DOHH2 (cell line): ENCODE measurements at regions not wholly inside any gene's neighbourhood (a gene's known extent, or its start where the extent isn't known, plus 50 kb on each side); places are given as distances from the start of the nearest gene placed in this dataset.

Experiments used
- H3F3A ChIP-seq: fragments of 200-600 bp; sonication (generic), shearing (Covaris generic); 2 replicates; pipeline ENCODE4 v1.6.0; 2016; ENCODE audit warnings: antibody characterized with exemption, mild to moderate bottlenecking; ENCODE audit not compliant: control insufficient read depth, insufficient read depth
- H3K27ac ChIP-seq: fragments of 200-600 bp; sonication (generic); 2 replicates; pipeline ENCODE4 v1.5.1; 2014; ENCODE audit warnings: low read depth, mild to moderate bottlenecking, low read length, moderate library complexity
- H3K27me3 ChIP-seq: fragments of 200-600 bp; sonication (generic); 2 replicates; pipeline ENCODE4 v1.6.1; 2014; ENCODE audit warnings: mild to moderate bottlenecking, low read length, mixed read lengths; ENCODE audit not compliant: control insufficient read depth
- H3K36me3 ChIP-seq: fragments of 200-600 bp; sonication (generic); 2 replicates; pipeline ENCODE4 v1.6.1; 2014; ENCODE audit warnings: mild to moderate bottlenecking, low read length, moderate library complexity, mixed read lengths; ENCODE audit not compliant: control insufficient read depth
- H3K4me1 ChIP-seq: fragments of 200-600 bp; sonication (generic); 2 replicates; pipeline ENCODE4 v1.6.1; 2014; ENCODE audit warnings: mild to moderate bottlenecking, low read length, mixed read lengths; ENCODE audit not compliant: control insufficient read depth
- H3K4me2 ChIP-seq: fragments of 200-600 bp; sonication (generic); 2 replicates; pipeline ENCODE4 v1.6.0; 2014; ENCODE audit warnings: mild to moderate bottlenecking, low read length, moderate library complexity
- H3K4me3 ChIP-seq: fragments of 200-600 bp; sonication (generic); 2 replicates; pipeline ENCODE4 v1.5.1; 2014; ENCODE audit warnings: mild to moderate bottlenecking, low read length, mixed read lengths
- H3K79me2 ChIP-seq: fragments of 200-600 bp; sonication (generic); 2 replicates; pipeline ENCODE4 v1.6.1; 2014; ENCODE audit warnings: mild to moderate bottlenecking, low read length, mixed read lengths; ENCODE audit not compliant: control insufficient read depth
- H3K9me2 ChIP-seq: fragments of 200-600 bp; sonication (generic); replicated peaks from 2 replicates; pipeline ENCODE4 v1.6.1; 2014; ENCODE audit warnings: mild to moderate bottlenecking, low read length, mixed read lengths; ENCODE audit not compliant: control insufficient read depth
- H3K9me3 ChIP-seq: fragments of 200-600 bp; sonication (generic); 2 replicates; pipeline ENCODE4 v1.6.1; 2014; ENCODE audit warnings: antibody characterized with exemption, low read length, mixed read lengths; ENCODE audit not compliant: control insufficient read depth, insufficient read depth
- H4K20me1 ChIP-seq: fragments of 200-600 bp; sonication (generic); 2 replicates; pipeline ENCODE4 v1.6.0; 2014; ENCODE audit warnings: low read depth, mild to moderate bottlenecking, antibody characterized with exemption, low read length, moderate library complexity; ENCODE audit not compliant: control insufficient read depth, insufficient read depth
- EZH2phosphoT487 ChIP-seq: fragments of 200-600 bp; sonication (generic); IDR thresholded peaks from 2 replicates; pipeline ENCODE4 v1.6.1; 2017; ENCODE audit warnings: borderline replicate concordance, mild to moderate bottlenecking, antibody characterized with exemption, low read length, moderate library complexity, mixed read lengths
- TF ChIP-seq, protein P1 (sequence below): fragments of 200-600 bp; sonication (generic); IDR thresholded peaks from one replicate; pipeline ENCODE4 v1.5.1; 2014; ENCODE audit warnings: antibody characterized with exemption, mild to moderate bottlenecking, low read depth, low read length; ENCODE audit not compliant: poor library complexity, severe bottlenecking

DNA sequence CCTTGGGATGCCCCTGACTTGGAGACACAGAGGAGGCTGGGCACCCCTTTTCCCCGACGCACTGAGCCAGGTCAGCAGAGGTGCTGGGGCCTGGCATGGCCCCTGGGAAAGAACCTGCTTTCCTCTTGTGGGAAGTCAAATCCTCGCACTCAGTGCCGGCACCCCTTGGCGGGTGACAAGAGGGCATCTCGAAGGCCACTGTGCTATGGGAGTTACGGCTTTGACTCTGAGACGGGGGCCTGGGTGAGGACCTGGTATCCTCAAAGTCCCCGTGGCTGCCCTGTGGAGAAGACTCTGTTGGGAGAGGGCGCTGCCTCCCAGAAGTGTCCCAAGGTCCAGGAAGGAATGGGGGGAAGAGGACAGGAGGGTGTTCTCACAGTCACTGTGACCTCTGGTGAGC lies 117.0 kb downstream of the METRNL start:
- Histone ChIP-seq H3K4me3 (no peak overlapping the region), H3K36me3 (no peaks in the 10 kb centered on the region), H3K27ac (no peak overlapping the region), H3K9me2 (no peaks in the 10 kb centered on the region), H3K79me2 (no peaks in the 10 kb centered on the region), H3K27me3 (no peaks in the 10 kb centered on the region), H3K9me3 (no peaks in the 10 kb centered on the region; the same call in 1 of the 2 replicates), H4K20me1 (no peaks in the 10 kb centered on the region), H3K4me1 (peaks cover 46% of the 10 kb centered on the region), H3F3A (peaks cover 5% of the 10 kb centered on the region), H3K4me2 (no peak overlapping the region)
- TF ChIP-seq, protein P1, sequence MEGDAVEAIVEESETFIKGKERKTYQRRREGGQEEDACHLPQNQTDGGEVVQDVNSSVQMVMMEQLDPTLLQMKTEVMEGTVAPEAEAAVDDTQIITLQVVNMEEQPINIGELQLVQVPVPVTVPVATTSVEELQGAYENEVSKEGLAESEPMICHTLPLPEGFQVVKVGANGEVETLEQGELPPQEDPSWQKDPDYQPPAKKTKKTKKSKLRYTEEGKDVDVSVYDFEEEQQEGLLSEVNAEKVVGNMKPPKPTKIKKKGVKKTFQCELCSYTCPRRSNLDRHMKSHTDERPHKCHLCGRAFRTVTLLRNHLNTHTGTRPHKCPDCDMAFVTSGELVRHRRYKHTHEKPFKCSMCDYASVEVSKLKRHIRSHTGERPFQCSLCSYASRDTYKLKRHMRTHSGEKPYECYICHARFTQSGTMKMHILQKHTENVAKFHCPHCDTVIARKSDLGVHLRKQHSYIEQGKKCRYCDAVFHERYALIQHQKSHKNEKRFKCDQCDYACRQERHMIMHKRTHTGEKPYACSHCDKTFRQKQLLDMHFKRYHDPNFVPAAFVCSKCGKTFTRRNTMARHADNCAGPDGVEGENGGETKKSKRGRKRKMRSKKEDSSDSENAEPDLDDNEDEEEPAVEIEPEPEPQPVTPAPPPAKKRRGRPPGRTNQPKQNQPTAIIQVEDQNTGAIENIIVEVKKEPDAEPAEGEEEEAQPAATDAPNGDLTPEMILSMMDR, result no peak
- TF ChIP-seq EZH2phosphoT487, result no peak

DNA sequence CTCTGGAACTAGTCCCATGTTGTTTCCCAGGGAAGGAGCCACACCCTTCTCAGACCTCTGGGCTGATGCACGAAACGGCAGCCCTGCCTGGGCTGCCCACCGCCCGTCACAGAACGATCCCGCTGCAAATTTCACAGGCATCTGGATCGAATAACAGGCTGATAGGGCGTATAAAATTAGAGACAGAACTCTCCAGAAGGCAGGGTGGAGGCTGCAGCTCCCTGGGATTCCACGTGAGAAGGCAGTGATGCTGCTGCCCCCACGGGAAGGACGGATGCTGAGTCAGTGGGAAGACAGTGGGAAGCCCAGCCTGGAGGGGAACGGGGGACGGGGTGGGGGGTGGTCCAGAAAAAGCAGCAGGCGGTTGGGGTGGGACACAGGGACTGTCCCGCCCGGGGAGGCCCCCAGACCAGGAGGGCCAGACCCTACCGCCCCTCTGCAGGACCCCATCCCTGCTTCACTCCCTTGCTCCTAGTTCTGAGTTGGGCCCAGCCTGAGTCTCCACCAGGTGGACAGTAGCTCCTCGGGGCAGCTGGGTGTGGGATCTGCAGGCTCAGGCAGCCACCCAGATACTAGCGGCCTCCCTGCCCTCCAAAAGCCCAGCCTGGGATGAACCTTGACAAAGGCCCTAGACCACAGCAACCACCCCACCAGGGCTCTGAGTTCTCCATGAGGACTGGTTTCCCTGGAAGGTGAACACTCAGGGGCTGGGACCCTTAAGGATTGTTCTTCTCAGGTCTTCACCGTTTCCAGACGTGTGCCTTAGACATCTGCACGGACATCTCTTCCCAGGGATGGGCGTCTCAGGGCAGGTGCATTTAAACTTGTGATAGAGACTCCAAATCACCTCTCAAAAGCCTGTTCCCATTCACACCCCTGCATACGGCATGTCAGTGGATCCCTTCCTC lies 117.8 kb downstream of the METRNL start:
- no peaks in the 10 kb centered on the region for H3K36me3 ChIP-seq
- no peaks in the 10 kb centered on the region for H3K79me2 ChIP-seq
- H3K4me2 ChIP-seq, result no peak overlapping the region
- no peak for TF ChIP-seq EZH2phosphoT487
- TF ChIP-seq, protein P1, result no peak
- H3F3A ChIP-seq, result peaks cover 5% of the 10 kb centered on the region
- H3K9me3 ChIP-seq, result no peaks in the 10 kb centered on the region; the same call in 1 of the 2 replicates
- no peaks in the 10 kb centered on the region for H4K20me1 ChIP-seq
- peaks cover 54% of the 10 kb centered on the region for H3K4me1 ChIP-seq
- no peak overlapping the region for H3K4me3 ChIP-seq
- H3K9me2 ChIP-seq, result no peaks in the 10 kb centered on the region
- H3K27me3 ChIP-seq, result no peaks in the 10 kb centered on the region
- no peak overlapping the region for H3K27ac ChIP-seq

GRCh38 chr17:83198366-83199341 lies 119.2 kb downstream of the METRNL start:
- peak overlapping the region; percentile 74 for H3K4me3 ChIP-seq
- H3K4me2 ChIP-seq, result peak overlapping the region; percentile 96
- H3K9me2 ChIP-seq, result no peaks in the 10 kb centered on the region
- H3K9me3 ChIP-seq, result peaks cover 4% of the 10 kb centered on the region; the same call in 1 of the 2 replicates
- TF ChIP-seq EZH2phosphoT487, result no peak
- TF ChIP-seq, protein P1, result no peak
- no peaks in the 10 kb centered on the region for H4K20me1 ChIP-seq
- no peaks in the 10 kb centered on the region for H3K79me2 ChIP-seq
- no peaks in the 10 kb centered on the region for H3K27me3 ChIP-seq
- no peaks in the 10 kb centered on the region for H3K36me3 ChIP-seq
- peaks cover 5% of the 10 kb centered on the region for H3F3A ChIP-seq
- peaks cover 48% of the 10 kb centered on the region for H3K4me1 ChIP-seq
- peak overlapping the region; percentile 84 for H3K27ac ChIP-seq
